ENCODE measurements at regions not wholly inside any gene's neighbourhood (a gene's known extent, or its start where the extent isn't known, plus 50 kb on each side); places are given as distances from the start of the nearest gene placed in this dataset.

- no peak for TF ChIP-seq CTCF (conservative IDR thresholded peaks at IDR 0.05; ENCODE audit: low read length)
- no peak for TF ChIP-seq EZH2phosphoT487 (IDR thresholded peaks at IDR 0.05; ENCODE audit: borderline replicate concordance)
These were observed 448.7 kb upstream of the NETO1 start for GRCh38 chr18:73316513-73316912.

All from Loucy (cell line).